T-helper 17 cell (primary cell): ENCODE measurements at regions not wholly inside any gene's neighbourhood (a gene's known extent, or its start where the extent isn't known, plus 50 kb on each side); places are given as distances from the start of the nearest gene placed in this dataset.

ENCODE experiments used
- ATAC-seq: fragments of 150-1000 bp; cut with Tn5 transposase; 2 replicates; pipeline ENCODE4 v1.10.0; 2021; ENCODE audit warnings: mild to moderate bottlenecking, moderate library complexity
- DNase-seq, 3 donors: peaks; one replicate each; pipeline versions ENCODE4 v3.0.0 to v3.0.0-alpha.2; 2020 to 2021
- H3K9me3 ChIP-seq: one replicate; pipeline ENCODE4 v1.7.0; 2013; ENCODE audit warnings: low read length, mild to moderate bottlenecking; ENCODE audit not compliant: control insufficient read depth, poor library complexity, severe bottlenecking
- H3K27ac Mint-ChIP-seq: one replicate; pipeline ENCODE4 v1.8.0; 2022; ENCODE audit warnings: mild to moderate bottlenecking, moderate library complexity, mixed read lengths
- H3K27me3 Mint-ChIP-seq: one replicate; pipeline ENCODE4 v1.8.0; 2022; ENCODE audit warnings: mixed read lengths
- H3K36me3 Mint-ChIP-seq: one replicate; pipeline ENCODE4 v1.8.0; 2022; ENCODE audit warnings: low read depth, mixed read lengths
- H3K4me1 Mint-ChIP-seq: one replicate; pipeline ENCODE4 v1.8.0; 2022; ENCODE audit warnings: mild to moderate bottlenecking, mixed read lengths
- H3K4me3 Mint-ChIP-seq: one replicate; pipeline ENCODE4 v1.8.0; 2022; ENCODE audit warnings: mild to moderate bottlenecking, moderate library complexity, mixed read lengths

DNA sequence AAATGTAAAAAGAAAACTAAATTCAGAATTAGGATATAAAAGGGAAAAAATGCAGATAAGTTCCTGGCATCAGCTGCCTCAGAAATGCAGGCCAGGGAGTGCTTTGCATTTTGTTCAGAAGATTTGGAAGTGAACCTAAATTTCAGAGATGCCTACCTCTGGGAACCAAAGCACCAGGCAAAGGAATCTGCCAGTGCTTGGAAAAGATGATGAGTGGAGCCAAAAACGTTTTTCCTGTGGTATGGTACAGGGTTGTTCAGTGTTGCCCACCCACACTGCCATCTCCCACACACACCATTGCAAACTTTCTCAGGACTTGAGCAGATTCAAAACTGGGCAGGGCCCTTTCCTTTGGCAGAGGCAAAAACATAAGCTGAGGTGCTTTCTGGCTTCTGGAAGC is 349.5 kb downstream of the TGFB2 start:
- no peaks in the 10 kb centered on the region for H3K9me3 ChIP-seq
- no peak for ATAC-seq
- no peaks in the 10 kb centered on the region for H3K4me1 Mint-ChIP-seq
- no peak for DNase-seq
- H3K4me3 Mint-ChIP-seq, result no peak overlapping the region
- no peaks in the 10 kb centered on the region for H3K36me3 Mint-ChIP-seq
- no peak overlapping the region for H3K27ac Mint-ChIP-seq
- no peaks in the 10 kb centered on the region for H3K27me3 Mint-ChIP-seq

DNA sequence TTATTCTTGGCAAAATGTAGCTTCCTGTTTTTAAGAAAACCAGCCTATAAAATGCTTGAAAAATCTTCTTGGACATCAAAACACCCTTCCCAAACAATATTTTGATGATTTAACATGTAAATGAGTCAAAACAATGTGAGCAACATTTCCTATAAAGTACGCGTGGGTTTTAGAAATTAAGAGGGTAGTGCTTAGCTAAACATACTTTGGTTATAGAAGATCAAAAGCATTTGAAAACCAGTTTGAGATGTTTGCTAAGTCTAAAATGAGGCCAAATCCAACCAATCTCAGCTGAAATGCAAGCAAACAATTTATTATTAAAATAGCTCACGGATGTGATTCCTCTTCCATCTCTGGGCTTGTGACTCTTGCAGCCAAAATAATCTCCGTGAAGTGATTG is 350.4 kb downstream of the TGFB2 start:
- Mint-ChIP-seq H3K4me3 (no peak overlapping the region), H3K36me3 (no peaks in the 10 kb centered on the region), H3K4me1 (no peaks in the 10 kb centered on the region), H3K27me3 (no peaks in the 10 kb centered on the region), H3K27ac (no peak overlapping the region)
- ATAC-seq (no peak), DNase-seq (no peak)
- no peaks in the 10 kb centered on the region for H3K9me3 ChIP-seq

GRCh38 chr1:218698141-218698540 is 353.0 kb downstream of the TGFB2 start:
- DNase-seq (no peak), ATAC-seq (no peak)
- Mint-ChIP-seq H3K4me3 (no peak overlapping the region), H3K36me3 (no peaks in the 10 kb centered on the region), H3K4me1 (no peaks in the 10 kb centered on the region), H3K27ac (no peak overlapping the region), H3K27me3 (no peaks in the 10 kb centered on the region)
- H3K9me3 ChIP-seq, result no peaks in the 10 kb centered on the region

DNA sequence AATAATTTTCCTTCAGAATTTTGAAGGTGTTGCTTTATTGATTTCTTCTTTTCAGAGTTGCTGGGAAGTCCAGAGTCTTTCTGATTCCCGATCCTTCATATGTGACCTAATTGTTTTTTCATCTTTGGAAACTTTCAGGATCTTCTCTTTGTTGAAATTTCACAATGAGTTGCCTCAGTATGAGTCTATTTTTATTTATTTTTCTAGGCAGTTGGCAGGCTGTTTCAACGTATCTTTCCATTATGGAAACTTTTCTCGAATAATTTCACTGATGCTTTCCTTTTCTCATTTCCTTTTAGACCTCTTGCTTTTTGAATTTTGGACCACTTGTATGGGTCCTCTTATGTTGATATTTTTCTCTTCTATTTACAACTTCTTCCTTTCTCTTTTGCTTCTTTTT is 354.3 kb downstream of the TGFB2 start:
- no peaks in the 10 kb centered on the region for H3K9me3 ChIP-seq
- no peaks in the 10 kb centered on the region for H3K27me3 Mint-ChIP-seq
- DNase-seq (no peak), ATAC-seq (no peak)
- no peak overlapping the region for H3K27ac Mint-ChIP-seq
- H3K36me3 Mint-ChIP-seq, result no peaks in the 10 kb centered on the region
- H3K4me1 Mint-ChIP-seq, result no peaks in the 10 kb centered on the region
- H3K4me3 Mint-ChIP-seq, result no peak overlapping the region

GRCh38 chr1:218699865-218700264 is 354.7 kb downstream of the TGFB2 start:
- DNase-seq (no peak), ATAC-seq (no peak)
- Mint-ChIP-seq H3K4me1 (no peaks in the 10 kb centered on the region), H3K27ac (no peak overlapping the region), H3K27me3 (no peaks in the 10 kb centered on the region), H3K4me3 (no peak overlapping the region), H3K36me3 (no peaks in the 10 kb centered on the region)
- H3K9me3 ChIP-seq, result no peaks in the 10 kb centered on the region

DNA sequence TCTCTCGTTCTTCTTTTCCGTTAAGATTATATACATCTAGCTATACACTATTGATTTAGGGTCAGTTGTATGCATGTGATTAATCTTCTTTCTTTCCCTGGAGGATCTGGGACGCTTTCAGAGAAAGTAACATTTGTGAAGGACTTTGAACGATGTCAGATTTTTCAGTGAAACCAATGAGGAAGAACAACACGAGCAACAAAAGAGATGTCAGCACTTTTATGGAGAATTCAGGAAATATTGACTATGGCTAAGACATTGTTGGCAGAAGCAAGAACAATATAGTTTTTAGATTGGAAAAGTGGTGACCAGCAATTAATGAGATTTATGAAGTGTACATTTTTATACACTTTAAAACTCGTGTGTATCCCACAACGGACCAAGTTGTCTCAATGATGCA is 355.5 kb downstream of the TGFB2 start:
- Mint-ChIP-seq H3K4me3 (no peak overlapping the region), H3K27me3 (no peaks in the 10 kb centered on the region), H3K4me1 (no peaks in the 10 kb centered on the region), H3K27ac (no peak overlapping the region), H3K36me3 (no peaks in the 10 kb centered on the region)
- ATAC-seq (no peak), DNase-seq (no peak)
- no peaks in the 10 kb centered on the region for H3K9me3 ChIP-seq

DNA sequence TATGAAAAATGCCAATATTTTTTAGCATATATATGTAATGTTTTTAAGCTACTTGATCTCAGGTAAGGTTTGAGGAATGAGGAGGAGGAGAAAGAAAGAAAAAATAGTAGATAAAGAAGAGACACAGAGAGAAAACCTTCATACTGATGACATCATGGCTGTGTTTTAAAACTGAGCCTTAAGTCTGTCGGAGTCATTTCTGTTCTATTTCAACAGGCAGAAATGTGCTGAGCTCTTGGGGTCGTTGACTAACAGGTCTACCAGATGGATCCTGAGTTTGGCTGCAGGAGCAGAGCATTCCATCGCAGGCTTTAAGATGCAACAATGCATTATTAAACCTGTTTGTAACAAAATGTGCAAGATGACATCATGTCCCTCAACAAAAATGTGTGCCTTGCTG is 356.0 kb downstream of the TGFB2 start:
- no peak overlapping the region for H3K4me3 Mint-ChIP-seq
- H3K36me3 Mint-ChIP-seq, result no peaks in the 10 kb centered on the region
- no peaks in the 10 kb centered on the region for H3K9me3 ChIP-seq
- no peaks in the 10 kb centered on the region for H3K27me3 Mint-ChIP-seq
- DNase-seq (no peak), ATAC-seq (no peak)
- no peaks in the 10 kb centered on the region for H3K4me1 Mint-ChIP-seq
- no peak overlapping the region for H3K27ac Mint-ChIP-seq

DNA sequence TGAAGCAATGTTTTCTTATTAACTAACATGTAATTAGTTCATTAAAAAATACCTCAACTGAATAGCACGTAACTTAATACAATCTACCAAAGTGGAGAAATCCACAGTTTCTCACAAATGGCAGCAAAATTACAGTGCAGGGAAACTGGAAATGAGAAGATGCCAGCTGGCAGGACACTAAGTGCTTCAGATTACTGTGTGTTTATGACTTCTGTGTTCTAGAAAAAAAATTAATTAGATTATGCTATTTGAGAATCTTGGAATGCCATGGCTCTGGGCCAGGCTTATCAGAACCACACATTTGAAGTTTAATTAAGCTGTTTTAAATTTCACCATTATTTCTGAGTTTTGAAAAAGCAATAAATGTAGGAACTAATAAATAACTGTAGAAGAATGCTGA is 357.6 kb downstream of the TGFB2 start:
- no peak for DNase-seq
- Mint-ChIP-seq H3K27me3 (no peaks in the 10 kb centered on the region), H3K36me3 (no peaks in the 10 kb centered on the region), H3K4me1 (no peaks in the 10 kb centered on the region), H3K27ac (no peak overlapping the region), H3K4me3 (no peak overlapping the region)
- no peaks in the 10 kb centered on the region for H3K9me3 ChIP-seq
- no peak for ATAC-seq

GRCh38 chr1:218703836-218704235 is 358.7 kb downstream of the TGFB2 start:
- H3K9me3 ChIP-seq, result no peaks in the 10 kb centered on the region
- H3K4me1 Mint-ChIP-seq, result no peaks in the 10 kb centered on the region
- H3K4me3 Mint-ChIP-seq, result no peak overlapping the region
- no peaks in the 10 kb centered on the region for H3K36me3 Mint-ChIP-seq
- no peak for DNase-seq
- no peaks in the 10 kb centered on the region for H3K27me3 Mint-ChIP-seq
- H3K27ac Mint-ChIP-seq, result no peak overlapping the region
- ATAC-seq, result no peak

DNA sequence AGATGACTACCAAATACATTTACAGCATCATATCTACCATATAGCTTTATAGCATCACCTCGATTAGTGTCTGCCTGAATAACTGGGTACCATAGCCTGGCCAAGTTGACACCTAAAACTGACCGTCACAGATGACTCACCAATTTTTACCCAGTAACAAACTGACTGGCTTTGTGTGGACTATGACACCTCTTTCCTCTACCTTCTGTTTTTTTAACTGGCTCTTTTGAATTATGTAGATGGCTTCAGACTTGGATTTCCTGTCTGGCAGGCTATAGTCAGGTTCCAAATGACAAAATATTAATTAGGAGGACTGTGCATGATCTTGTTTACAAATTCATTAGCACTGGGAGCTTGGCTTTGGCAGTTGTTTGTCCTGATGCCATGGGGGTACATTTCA is 360.3 kb downstream of the TGFB2 start:
- H3K36me3 Mint-ChIP-seq, result no peaks in the 10 kb centered on the region
- H3K4me3 Mint-ChIP-seq, result no peak overlapping the region
- no peaks in the 10 kb centered on the region for H3K9me3 ChIP-seq
- ATAC-seq (no peak), DNase-seq (no peak)
- no peak overlapping the region for H3K27ac Mint-ChIP-seq
- no peaks in the 10 kb centered on the region for H3K4me1 Mint-ChIP-seq
- no peaks in the 10 kb centered on the region for H3K27me3 Mint-ChIP-seq

DNA sequence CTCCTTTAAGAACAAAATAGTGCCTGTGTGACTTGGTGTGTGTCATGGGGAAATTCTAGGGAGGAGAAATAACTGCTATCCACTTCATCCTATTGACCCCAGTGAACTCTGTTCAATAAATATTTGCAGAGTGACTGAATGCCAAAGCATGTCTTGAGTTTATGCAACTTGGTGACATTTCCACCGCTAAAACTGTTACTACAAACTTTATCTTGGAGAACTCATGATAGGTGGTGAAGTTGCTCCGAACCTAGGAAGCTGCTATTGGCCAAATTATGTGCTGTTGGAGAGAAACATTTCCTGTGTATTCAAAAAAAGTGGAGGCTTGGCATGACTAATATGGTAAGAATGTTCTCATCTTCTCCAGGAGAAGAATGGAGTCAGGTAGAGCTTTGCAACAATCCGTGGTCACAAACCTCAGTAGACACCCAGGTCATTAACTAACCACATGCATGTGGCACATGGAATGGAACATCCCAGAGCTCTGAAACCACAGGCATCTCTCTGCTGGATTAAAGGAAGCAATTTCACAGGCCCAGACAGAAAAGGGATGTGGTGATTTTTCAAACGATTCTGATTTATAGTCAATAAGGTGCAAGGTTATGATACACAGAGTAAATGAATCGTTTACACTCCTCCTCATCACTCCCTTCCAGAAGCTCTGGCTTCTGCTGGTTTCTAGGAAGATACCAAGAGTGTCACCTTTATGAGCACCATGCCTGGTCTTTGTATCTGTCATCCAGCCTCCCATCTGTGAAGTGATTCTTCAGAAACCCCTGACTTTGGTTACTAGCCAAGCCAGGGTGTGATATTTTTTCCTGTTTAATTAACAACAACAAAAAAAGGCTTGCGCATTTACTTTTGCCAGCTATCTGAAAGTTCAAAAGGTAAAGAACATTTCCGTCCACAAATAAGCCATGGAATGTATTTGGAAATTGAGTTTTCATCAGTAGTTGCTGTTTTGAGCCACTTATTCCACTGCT is 361.1 kb downstream of the TGFB2 start:
- Mint-ChIP-seq H3K4me1 (no peaks in the 10 kb centered on the region), H3K36me3 (no peaks in the 10 kb centered on the region), H3K27ac (no peak overlapping the region), H3K4me3 (no peak overlapping the region), H3K27me3 (no peaks in the 10 kb centered on the region)
- DNase-seq (no peak), ATAC-seq (no peak)
- H3K9me3 ChIP-seq, result no peaks in the 10 kb centered on the region

DNA sequence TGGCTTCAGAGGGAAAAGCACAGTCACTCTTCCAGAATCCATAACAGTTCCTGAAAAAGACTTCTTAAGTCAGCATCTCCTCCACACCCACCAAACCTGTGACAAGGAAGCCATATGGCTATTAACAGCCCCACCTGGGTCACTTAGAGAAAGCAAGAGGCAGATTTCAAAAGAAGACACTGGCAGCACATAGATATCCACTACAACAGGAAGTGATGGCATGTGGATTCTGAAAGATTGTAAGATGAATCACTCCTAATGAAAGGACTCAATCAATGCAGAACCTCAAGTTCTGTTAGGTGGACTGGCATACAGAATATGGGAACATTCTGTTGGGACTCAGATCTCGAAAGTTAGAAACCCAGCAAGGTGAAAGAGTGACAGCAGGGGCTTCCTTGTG is 365.9 kb downstream of the TGFB2 start:
- H3K27me3 Mint-ChIP-seq, result no peaks in the 10 kb centered on the region
- no peak overlapping the region for H3K27ac Mint-ChIP-seq
- DNase-seq (no peak), ATAC-seq (no peak)
- H3K4me1 Mint-ChIP-seq, result no peaks in the 10 kb centered on the region
- H3K36me3 Mint-ChIP-seq, result no peaks in the 10 kb centered on the region
- H3K4me3 Mint-ChIP-seq, result no peak overlapping the region
- H3K9me3 ChIP-seq, result no peaks in the 10 kb centered on the region

GRCh38 chr1:218711884-218712674 is 366.9 kb downstream of the TGFB2 start:
- no peak for ATAC-seq
- DNase-seq, result no peak
- H3K4me1 Mint-ChIP-seq, result no peaks in the 10 kb centered on the region
- H3K27ac Mint-ChIP-seq, result no peak overlapping the region
- H3K4me3 Mint-ChIP-seq, result no peak overlapping the region
- H3K36me3 Mint-ChIP-seq, result no peaks in the 10 kb centered on the region
- H3K27me3 Mint-ChIP-seq, result no peaks in the 10 kb centered on the region
- H3K9me3 ChIP-seq, result no peaks in the 10 kb centered on the region
